HFFc6 (cell line): ENCODE measurements at regions not wholly inside any gene's neighbourhood (a gene's known extent, or its start where the extent isn't known, plus 50 kb on each side); places are given as distances from the start of the nearest gene placed in this dataset.
A peak's percentile ranks its signal among the peaks of the same experiment; 100 is the strongest.

Experiments
- DNase-seq: peaks from one replicate; pipeline ENCODE4 v3.0.0-alpha.2; 2018
- H3K27ac Mint-ChIP-seq: 2 replicates; pipeline ENCODE4 v1.8.0; 2020; ENCODE audit warnings: mild to moderate bottlenecking, mixed read lengths
- H3K27me3 Mint-ChIP-seq: 2 replicates; pipeline ENCODE4 v1.8.0; 2021; ENCODE audit warnings: mild to moderate bottlenecking, moderate library complexity, mixed read lengths; ENCODE audit not compliant: insufficient read depth
- H3K36me3 Mint-ChIP-seq: 2 replicates; pipeline ENCODE4 v1.8.0; 2021; ENCODE audit warnings: low read depth, mixed read lengths
- H3K4me1 Mint-ChIP-seq: 2 replicates; pipeline ENCODE4 v1.8.0; 2020; ENCODE audit warnings: low read depth, mixed read lengths
- H3K4me3 Mint-ChIP-seq: 2 replicates; pipeline ENCODE4 v1.8.0; 2020; ENCODE audit warnings: mild to moderate bottlenecking, moderate library complexity, mixed read lengths
- H3K9me3 Mint-ChIP-seq: 2 replicates; pipeline ENCODE4 v1.8.0; 2020; ENCODE audit warnings: mild to moderate bottlenecking, mixed read lengths
- TF ChIP-seq, protein P1 (sequence below): fragments of 200-600 bp; sonication (generic); IDR thresholded peaks from 2 replicates; pipeline ENCODE4 v1.5.0; 2021; ENCODE audit warnings: antibody characterized with exemption, mild to moderate bottlenecking

DNA sequence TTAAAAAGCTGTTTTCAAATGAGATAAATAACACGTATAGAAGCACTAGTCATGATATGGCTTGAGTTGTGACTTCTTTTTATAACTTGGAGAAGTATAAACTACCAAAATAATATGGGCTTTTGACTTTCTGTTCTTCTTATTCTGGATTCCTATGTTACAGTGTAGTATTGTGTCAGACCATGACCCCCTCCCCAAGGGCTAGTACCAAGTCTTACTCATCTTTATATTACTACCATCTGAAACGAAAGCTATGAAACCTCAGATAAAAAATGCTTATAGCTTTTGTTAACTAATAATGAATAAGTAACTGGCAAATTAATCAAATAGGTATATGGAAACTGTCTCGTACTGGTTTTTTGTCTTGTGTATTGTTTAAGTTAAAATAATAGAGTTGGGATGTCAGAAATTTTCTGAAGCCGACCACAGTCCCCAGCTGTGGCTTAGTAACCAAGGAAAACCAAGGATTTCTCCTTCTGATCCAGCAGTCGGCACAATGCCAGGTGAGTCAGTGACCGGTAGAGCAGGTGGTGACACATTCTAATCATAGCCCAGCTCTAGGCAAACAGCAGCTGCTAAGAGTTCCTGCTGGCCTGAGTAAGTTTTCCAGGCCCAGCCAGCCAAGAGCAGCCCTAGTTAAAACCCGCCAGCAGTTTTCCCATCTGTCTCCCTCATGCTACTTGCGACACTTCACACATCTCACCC lies 163.3 kb upstream of the PRDX4 start:
- H3K4me3 Mint-ChIP-seq: no peak overlapping the region
- TF ChIP-seq, protein P1, sequence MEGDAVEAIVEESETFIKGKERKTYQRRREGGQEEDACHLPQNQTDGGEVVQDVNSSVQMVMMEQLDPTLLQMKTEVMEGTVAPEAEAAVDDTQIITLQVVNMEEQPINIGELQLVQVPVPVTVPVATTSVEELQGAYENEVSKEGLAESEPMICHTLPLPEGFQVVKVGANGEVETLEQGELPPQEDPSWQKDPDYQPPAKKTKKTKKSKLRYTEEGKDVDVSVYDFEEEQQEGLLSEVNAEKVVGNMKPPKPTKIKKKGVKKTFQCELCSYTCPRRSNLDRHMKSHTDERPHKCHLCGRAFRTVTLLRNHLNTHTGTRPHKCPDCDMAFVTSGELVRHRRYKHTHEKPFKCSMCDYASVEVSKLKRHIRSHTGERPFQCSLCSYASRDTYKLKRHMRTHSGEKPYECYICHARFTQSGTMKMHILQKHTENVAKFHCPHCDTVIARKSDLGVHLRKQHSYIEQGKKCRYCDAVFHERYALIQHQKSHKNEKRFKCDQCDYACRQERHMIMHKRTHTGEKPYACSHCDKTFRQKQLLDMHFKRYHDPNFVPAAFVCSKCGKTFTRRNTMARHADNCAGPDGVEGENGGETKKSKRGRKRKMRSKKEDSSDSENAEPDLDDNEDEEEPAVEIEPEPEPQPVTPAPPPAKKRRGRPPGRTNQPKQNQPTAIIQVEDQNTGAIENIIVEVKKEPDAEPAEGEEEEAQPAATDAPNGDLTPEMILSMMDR: no peak
- no peaks in the 10 kb centered on the region for H3K9me3 Mint-ChIP-seq
- peaks cover 2% of the 10 kb centered on the region for H3K27me3 Mint-ChIP-seq
- H3K36me3 Mint-ChIP-seq: no peaks in the 10 kb centered on the region
- DNase-seq: peak; percentile 60
- no peak overlapping the region for H3K27ac Mint-ChIP-seq
- peaks cover 9% of the 10 kb centered on the region for H3K4me1 Mint-ChIP-seq

DNA sequence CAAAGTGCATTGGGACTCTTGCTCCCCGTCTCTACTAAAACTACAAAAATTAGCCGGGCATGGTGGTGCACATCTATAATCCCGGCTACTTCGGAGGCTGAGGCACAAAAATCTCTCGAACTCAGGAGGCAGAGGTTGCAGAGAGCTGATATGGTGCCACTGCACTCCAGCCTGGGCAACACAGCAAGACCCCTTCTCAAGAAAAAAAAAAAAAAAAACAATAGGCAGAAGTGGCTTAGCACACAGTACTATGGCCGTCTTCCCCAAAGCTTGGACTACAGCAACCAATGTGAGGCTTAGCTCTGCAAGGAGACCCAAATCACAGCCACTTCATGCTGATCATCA lies 162.8 kb upstream of the PRDX4 start:
- peaks cover 9% of the 10 kb centered on the region for H3K4me1 Mint-ChIP-seq
- H3K9me3 Mint-ChIP-seq: no peaks in the 10 kb centered on the region
- no peak overlapping the region for H3K4me3 Mint-ChIP-seq
- H3K36me3 Mint-ChIP-seq: no peaks in the 10 kb centered on the region
- DNase-seq: no peak
- TF ChIP-seq, protein P1: no peak
- no peak overlapping the region for H3K27ac Mint-ChIP-seq
- peaks cover 2% of the 10 kb centered on the region for H3K27me3 Mint-ChIP-seq

DNA sequence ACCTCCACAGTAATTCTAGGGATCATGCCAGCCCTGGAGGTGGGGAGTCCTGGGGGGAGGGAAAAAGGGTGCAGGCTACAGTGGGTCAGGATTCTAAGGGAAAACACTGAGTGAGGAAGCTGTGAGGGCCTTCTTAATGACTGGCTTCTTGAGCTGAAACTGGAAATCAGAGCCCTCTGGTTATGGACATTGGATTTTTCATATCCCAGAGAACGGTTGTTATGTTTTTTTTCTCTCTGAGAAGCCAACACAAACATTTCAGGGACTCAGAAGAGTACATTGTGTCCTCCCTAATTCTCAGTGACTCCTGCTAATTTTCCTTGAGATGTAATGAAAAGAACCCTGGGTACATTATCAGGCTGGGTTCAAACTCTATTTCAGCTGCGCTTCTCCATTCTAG lies 162.4 kb upstream of the PRDX4 start:
- Mint-ChIP-seq H3K4me1 (peaks cover 9% of the 10 kb centered on the region), H3K27ac (no peak overlapping the region), H3K36me3 (no peaks in the 10 kb centered on the region), H3K4me3 (no peak overlapping the region), H3K27me3 (peaks cover under 1% of the 10 kb centered on the region), H3K9me3 (no peaks in the 10 kb centered on the region)
- TF ChIP-seq, protein P1: no peak
- DNase-seq: no peak

DNA sequence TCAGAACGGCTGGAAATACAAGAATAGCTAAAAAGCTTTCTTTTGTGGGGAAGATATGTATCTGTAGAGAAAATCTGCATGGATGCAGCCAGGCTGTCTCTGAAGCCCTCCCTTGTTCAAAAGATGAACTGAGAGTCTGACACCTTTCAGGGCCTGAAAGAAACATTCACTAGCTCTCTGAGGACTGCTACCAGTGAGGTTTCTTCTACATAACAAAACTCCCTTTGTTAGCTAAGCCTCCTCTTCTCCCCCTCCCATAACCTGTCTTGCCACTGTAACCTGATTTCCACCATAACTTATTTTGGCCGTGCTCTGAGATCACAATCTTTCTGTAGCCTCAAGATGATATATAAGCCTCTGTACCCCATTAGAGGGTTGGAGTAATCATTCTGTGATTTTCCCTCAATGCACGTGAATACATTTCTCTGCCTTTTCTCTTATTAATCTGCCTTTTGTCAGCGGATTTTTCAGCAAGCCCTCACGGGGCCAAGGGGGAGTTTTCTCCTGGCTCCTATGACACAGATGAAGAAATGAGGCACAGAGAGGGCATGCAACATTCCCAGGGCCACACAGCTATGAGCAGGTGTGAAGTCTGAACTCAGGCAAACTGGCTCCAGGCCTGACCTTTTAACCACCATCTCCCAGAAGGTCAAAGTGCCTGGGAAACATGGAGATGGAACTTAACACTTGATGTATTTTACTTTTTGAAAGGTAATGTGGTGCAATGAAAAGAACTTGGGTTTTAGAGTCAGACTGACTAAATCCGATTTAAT lies 161.6 kb upstream of the PRDX4 start:
- DNase-seq: no peak
- TF ChIP-seq, protein P1: no peak
- peaks cover 9% of the 10 kb centered on the region for H3K4me1 Mint-ChIP-seq

DNA sequence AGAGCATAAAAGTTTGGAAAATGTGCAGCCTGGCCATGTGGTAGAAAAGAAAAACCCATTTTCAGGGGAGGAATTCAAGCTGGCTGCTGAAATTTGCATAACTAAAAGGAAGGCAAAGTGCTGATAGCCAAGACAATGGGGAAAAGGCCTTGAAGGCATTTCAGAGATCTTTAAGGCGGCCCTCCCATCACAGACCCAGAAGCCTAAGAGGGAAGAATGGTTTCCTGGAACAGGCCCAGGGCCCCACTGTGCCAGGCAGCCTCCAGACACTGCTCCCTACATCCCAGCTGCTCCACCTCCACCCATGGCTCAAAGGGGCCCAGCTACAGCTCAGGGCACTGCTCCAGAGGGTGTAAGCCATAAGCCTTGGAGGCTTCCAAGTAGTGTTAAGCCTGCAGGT lies 158.0 kb upstream of the PRDX4 start:
- H3K4me1 Mint-ChIP-seq: peaks cover 4% of the 10 kb centered on the region
- H3K27me3 Mint-ChIP-seq: peaks cover 2% of the 10 kb centered on the region; the same call in 1 of the 2 replicates
- no peak overlapping the region for H3K4me3 Mint-ChIP-seq
- no peak overlapping the region for H3K27ac Mint-ChIP-seq
- H3K36me3 Mint-ChIP-seq: no peaks in the 10 kb centered on the region
- no peaks in the 10 kb centered on the region for H3K9me3 Mint-ChIP-seq
- DNase-seq: no peak
- TF ChIP-seq, protein P1: no peak

More for the DNA sequence above, 161.6 kb upstream of the PRDX4 start:
- Mint-ChIP-seq H3K27ac (no peak overlapping the region), H3K4me3 (no peak overlapping the region), H3K36me3 (no peaks in the 10 kb centered on the region), H3K9me3 (no peaks in the 10 kb centered on the region), H3K27me3 (no peaks in the 10 kb centered on the region; the same call in none of the 2 replicates)
